H1 (cell line): ENCODE measurements at regions not wholly inside any gene's neighbourhood (a gene's known extent, or its start where the extent isn't known, plus 50 kb on each side); places are given as distances from the start of the nearest gene placed in this dataset.

Experiments used
- CTCF ChIP-seq, 3 experiments: IDR thresholded peaks; 1 replicate in 2 of 3; 2 replicates in 1 of 3; pipeline versions ENCODE4 v1.5.1 to v1.6.1; 2011; ENCODE audit warnings: low read length in 3 of 3, mild to moderate bottlenecking in 3 of 3, inconsistent platforms in 2 of 3, low read depth in 1 of 3, moderate library complexity in 1 of 3; ENCODE audit not compliant: insufficient read depth in 1 of 3; ENCODE audit errors: control extremely low read depth in 1 of 3
- KDM1A ChIP-seq: fragments of 200-600, 300-600 bp; sonication (generic); IDR thresholded peaks from 2 replicates; pipeline ENCODE4 v1.7.1; 2016; ENCODE audit warnings: mild to moderate bottlenecking, low read length, borderline replicate concordance
- KDM4A ChIP-seq: IDR thresholded peaks from one replicate; pipeline ENCODE4 v1.7.1; 2012; ENCODE audit warnings: low read depth, mild to moderate bottlenecking, moderate library complexity, low read length, inconsistent platforms; ENCODE audit not compliant: severe bottlenecking
- KDM5A ChIP-seq: fragments of 200-600 bp; IDR thresholded peaks from 2 replicates; pipeline ENCODE4 v1.7.1; 2012; ENCODE audit warnings: mild to moderate bottlenecking, low read length, inconsistent platforms, mixed read lengths
- NANOG ChIP-seq: IDR thresholded peaks from 2 replicates; pipeline ENCODE4 v1.6.1; 2011; ENCODE audit warnings: low read length, low read depth, mild to moderate bottlenecking, inconsistent platforms; ENCODE audit not compliant: insufficient read depth, poor library complexity, severe bottlenecking
- SRF ChIP-seq: IDR thresholded peaks from 2 replicates; pipeline ENCODE4 v1.6.1; 2011; ENCODE audit warnings: mild to moderate bottlenecking, low read depth, low read length, moderate library complexity
- TEAD4 ChIP-seq: IDR thresholded peaks from 2 replicates; pipeline ENCODE4 v1.6.1; 2012; ENCODE audit warnings: low read depth, low read length, inconsistent platforms, mixed read lengths
- TF ChIP-seq, protein P1 (sequence below): fragments of 300-600 bp; sonication (generic); IDR thresholded peaks from 2 replicates; pipeline ENCODE4 v1.7.1; 2012; ENCODE audit warnings: low read length, moderate library complexity, mild to moderate bottlenecking, inconsistent platforms; ENCODE audit not compliant: insufficient replicate concordance

- TF ChIP-seq, protein P1, sequence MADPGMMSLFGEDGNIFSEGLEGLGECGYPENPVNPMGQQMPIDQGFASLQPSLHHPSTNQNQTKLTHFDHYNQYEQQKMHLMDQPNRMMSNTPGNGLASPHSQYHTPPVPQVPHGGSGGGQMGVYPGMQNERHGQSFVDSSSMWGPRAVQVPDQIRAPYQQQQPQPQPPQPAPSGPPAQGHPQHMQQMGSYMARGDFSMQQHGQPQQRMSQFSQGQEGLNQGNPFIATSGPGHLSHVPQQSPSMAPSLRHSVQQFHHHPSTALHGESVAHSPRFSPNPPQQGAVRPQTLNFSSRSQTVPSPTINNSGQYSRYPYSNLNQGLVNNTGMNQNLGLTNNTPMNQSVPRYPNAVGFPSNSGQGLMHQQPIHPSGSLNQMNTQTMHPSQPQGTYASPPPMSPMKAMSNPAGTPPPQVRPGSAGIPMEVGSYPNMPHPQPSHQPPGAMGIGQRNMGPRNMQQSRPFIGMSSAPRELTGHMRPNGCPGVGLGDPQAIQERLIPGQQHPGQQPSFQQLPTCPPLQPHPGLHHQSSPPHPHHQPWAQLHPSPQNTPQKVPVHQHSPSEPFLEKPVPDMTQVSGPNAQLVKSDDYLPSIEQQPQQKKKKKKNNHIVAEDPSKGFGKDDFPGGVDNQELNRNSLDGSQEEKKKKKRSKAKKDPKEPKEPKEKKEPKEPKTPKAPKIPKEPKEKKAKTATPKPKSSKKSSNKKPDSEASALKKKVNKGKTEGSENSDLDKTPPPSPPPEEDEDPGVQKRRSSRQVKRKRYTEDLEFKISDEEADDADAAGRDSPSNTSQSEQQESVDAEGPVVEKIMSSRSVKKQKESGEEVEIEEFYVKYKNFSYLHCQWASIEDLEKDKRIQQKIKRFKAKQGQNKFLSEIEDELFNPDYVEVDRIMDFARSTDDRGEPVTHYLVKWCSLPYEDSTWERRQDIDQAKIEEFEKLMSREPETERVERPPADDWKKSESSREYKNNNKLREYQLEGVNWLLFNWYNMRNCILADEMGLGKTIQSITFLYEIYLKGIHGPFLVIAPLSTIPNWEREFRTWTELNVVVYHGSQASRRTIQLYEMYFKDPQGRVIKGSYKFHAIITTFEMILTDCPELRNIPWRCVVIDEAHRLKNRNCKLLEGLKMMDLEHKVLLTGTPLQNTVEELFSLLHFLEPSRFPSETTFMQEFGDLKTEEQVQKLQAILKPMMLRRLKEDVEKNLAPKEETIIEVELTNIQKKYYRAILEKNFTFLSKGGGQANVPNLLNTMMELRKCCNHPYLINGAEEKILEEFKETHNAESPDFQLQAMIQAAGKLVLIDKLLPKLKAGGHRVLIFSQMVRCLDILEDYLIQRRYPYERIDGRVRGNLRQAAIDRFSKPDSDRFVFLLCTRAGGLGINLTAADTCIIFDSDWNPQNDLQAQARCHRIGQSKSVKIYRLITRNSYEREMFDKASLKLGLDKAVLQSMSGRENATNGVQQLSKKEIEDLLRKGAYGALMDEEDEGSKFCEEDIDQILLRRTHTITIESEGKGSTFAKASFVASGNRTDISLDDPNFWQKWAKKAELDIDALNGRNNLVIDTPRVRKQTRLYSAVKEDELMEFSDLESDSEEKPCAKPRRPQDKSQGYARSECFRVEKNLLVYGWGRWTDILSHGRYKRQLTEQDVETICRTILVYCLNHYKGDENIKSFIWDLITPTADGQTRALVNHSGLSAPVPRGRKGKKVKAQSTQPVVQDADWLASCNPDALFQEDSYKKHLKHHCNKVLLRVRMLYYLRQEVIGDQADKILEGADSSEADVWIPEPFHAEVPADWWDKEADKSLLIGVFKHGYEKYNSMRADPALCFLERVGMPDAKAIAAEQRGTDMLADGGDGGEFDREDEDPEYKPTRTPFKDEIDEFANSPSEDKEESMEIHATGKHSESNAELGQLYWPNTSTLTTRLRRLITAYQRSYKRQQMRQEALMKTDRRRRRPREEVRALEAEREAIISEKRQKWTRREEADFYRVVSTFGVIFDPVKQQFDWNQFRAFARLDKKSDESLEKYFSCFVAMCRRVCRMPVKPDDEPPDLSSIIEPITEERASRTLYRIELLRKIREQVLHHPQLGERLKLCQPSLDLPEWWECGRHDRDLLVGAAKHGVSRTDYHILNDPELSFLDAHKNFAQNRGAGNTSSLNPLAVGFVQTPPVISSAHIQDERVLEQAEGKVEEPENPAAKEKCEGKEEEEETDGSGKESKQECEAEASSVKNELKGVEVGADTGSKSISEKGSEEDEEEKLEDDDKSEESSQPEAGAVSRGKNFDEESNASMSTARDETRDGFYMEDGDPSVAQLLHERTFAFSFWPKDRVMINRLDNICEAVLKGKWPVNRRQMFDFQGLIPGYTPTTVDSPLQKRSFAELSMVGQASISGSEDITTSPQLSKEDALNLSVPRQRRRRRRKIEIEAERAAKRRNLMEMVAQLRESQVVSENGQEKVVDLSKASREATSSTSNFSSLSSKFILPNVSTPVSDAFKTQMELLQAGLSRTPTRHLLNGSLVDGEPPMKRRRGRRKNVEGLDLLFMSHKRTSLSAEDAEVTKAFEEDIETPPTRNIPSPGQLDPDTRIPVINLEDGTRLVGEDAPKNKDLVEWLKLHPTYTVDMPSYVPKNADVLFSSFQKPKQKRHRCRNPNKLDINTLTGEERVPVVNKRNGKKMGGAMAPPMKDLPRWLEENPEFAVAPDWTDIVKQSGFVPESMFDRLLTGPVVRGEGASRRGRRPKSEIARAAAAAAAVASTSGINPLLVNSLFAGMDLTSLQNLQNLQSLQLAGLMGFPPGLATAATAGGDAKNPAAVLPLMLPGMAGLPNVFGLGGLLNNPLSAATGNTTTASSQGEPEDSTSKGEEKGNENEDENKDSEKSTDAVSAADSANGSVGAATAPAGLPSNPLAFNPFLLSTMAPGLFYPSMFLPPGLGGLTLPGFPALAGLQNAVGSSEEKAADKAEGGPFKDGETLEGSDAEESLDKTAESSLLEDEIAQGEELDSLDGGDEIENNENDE: no peak
- no peak for TF ChIP-seq CTCF (IDR thresholded peaks at IDR 0.05; ENCODE audit: control extremely low read depth in 1 of 3, insufficient read depth in 1 of 3, low read depth in 1 of 3, low read length in 3 of 3)
- no peak for TF ChIP-seq KDM5A
- TF ChIP-seq TEAD4: no peak
- TF ChIP-seq NANOG: no peak
- no peak for TF ChIP-seq SRF
- TF ChIP-seq KDM4A: no peak
- no peak for TF ChIP-seq KDM1A
These were observed 122.7 kb upstream of the ADCY1 start (continued) for GRCh38 chr7:45451342-45452035.
